NCI-H446 treated with DMSO at 0.1 percent for 48 hours (cell line): ENCODE measurements at regions not wholly inside any gene's neighbourhood (a gene's known extent, or its start where the extent isn't known, plus 50 kb on each side); places are given as distances from the start of the nearest gene placed in this dataset.
"Not testable (repeated sequence)": the region's sequence is repeated elsewhere in the genome, so short reads cannot be mapped to it uniquely, and the experiment has no call there.

Experiments
- DNase-seq: peaks from one replicate; lab custom pipeline; 2025; lab: John Stamatoyannopoulos, UW

GRCh38 chr2:192459422-192459821 is 264.7 kb upstream of the TMEFF2 start:
- DNase-seq: no peak

GRCh38 chr2:192448881-192449280 is 254.1 kb upstream of the TMEFF2 start:
- no peak for DNase-seq

DNA sequence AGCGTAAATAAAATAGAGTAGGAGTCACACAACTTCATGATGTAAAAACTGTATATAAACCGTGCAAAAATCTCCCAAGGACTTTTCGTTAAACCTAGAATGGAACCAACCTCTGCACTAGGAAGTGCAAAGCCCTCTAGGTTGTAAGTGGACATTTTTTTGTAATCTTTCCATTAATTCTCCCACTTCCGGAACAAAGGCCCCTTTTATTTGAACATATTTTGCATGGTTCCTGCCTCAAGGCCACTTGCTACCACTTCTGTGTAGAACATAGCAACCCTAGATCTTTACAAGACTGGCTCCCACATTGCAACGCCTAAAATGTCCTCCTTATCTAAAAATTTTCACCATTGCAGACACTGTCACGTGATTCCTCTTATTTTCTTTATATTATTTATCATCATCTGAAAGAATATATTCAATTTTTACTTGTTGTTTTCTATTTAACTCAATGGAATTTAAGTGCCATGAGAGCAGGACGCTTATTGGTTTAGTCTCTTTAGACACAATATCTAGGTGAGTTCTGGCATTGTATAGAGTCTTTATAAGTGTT is 249.6 kb upstream of the TMEFF2 start:
- DNase-seq: no peak

DNA sequence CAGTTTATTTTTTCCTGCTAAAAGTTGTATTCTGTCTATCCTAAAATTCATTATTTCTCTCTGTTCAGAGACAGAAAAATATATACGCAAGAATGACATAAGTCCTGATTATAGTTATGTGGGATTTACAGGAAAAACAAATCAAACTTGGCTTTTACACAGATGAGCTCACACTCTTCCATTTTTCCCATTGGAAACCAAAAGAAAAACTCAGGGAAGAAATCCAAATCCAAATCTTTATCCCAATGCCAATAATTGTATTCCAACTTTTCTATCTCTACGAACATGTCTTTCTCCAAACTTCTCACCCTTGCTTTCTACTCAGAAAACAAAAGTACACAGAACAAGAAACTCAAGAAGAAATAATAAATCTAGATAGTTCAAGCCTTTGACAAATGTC is 249.1 kb upstream of the TMEFF2 start:
- no peak for DNase-seq

GRCh38 chr2:192438239-192438638 is 243.5 kb upstream of the TMEFF2 start:
- DNase-seq: no peak

DNA sequence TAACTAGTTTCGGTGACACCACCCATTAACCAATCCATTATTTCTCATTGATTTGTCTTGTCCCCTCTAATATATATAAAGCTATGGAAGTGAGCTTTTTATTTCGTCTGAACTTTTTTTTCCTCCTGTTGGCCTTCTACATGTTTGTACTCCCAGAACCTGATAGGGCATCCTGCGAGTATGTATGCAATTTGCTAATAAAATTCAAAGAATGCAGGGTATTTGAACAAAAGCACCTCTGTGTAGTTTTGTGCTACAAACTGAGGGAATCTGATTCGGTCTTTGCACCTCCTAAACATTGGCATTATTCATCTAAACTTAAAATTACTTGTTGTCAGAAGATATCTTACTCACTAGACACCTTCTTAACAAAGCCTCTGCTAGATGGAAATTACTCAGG is 242.9 kb upstream of the TMEFF2 start:
- DNase-seq: no peak

DNA sequence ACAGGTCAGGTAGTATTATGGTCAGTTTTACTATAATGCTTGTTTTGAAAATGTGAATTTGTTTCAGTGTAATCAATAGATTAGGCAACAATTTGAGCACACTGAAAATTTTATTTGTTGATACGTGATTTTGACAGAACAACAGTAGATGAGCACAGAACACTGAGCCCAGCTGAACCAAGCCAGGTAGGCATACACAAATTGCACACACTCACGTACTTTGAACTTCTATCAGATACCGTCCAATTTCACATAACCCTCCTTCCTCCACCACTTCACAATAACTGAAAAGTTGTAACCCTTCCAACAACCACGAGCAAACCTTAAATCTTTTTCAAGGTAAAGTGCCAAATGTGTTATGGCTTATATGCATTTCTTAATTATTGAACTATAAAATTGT is 229.5 kb upstream of the TMEFF2 start:
- no peak for DNase-seq

DNA sequence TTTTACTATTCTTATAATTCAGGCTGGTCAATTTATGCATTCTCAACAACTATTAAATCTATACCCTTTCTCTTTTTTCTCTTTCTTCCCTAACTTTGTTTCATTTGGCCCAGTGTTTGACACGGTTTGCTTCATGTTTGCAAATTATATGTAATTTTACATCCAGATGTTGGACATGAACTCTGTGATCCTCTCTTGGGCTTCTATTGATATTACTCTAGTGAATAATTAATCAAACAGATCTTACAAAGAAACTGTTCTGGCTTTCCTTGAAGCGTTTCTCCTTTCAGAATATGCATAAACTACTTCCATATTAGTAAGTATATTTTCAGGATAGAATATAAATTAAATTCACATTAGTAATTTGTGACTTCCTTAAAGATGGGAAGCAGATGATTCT is 225.1 kb upstream of the TMEFF2 start:
- DNase-seq: no peak

DNA sequence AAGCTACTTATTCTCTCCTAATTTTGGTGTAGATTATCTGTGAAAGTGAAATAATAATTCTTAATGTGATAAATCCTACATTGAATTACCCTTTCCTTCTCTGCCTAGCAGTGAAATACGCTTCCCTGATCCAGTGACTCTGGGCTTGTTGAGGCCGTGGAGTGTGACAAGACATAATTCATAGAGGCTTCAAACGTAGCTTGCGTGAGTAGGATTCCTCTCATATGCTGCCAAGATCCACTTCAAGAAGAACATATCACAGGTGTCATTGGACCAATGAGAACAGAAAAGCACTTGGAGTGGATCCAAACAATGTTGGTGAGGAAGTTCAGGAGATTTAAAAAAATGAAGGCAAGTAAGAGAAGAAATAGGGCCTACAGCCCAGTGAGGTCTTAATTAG is 221.3 kb upstream of the TMEFF2 start:
- peak; percentile 38 for DNase-seq

DNA sequence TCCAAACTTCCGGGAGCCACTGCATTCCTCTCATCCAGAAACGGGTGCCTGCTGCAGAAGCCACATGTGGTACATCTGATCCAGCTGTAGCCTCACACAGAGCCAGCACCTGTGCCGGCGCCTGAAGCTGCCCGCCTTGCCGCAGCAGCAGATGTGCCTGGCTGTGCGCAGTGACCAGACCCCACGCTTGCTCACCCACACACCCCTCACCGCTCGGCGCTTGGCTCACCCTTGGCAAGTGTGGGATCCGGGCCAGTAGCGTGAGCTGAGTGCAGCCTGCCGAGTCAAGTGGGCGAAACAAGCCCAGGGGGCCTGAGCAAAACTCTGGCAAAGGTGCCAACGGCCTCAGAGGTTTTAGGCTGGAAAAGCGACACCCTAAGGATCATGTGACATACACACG is 220.1 kb upstream of the TMEFF2 start:
- DNase-seq: no peak

DNA sequence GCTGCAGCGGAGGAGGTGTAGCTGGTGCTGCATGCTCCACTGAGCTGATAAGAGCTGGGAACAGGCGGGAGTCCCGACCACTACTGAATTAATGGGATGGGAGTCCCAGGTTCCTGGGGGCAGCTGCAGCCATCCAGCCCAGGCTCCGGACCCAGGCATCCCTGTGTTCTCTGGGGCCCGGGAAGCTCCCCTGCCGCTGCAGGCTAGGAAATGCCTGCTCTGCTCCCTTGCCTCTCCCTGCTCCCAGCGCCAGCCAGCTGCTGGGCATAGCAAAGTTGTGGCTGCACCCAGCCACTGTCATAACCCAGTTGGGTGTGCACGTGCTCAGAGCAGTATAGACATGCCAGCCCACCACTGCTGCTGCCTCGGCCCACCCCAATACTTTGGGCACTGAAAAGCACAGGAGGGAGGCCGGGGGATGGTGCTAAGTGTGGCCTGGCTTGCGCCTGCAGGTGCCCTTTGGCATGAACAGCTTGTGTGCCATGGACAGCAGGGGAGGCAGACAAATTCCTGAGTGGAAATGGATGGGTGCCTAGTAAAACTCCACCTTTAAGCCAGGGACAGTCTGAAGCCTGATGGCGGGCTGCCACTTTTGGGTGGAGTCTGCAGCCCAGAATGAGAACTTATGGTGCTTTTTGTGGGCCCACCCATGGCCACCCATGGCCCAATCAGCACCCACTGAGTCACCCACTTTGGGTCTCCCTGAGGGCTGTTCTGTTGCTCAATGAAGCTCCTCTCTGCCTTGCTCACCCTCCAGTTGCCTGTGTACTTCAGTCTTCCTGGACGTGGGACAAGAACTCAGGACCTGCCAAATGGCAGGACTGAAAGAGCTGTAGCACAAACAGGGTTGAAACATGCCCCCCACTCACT is 219.3 kb upstream of the TMEFF2 start:
- DNase-seq: no peak

GRCh38 chr2:192412866-192413265 is 218.1 kb upstream of the TMEFF2 start:
- not testable (repeated sequence) for DNase-seq

DNA sequence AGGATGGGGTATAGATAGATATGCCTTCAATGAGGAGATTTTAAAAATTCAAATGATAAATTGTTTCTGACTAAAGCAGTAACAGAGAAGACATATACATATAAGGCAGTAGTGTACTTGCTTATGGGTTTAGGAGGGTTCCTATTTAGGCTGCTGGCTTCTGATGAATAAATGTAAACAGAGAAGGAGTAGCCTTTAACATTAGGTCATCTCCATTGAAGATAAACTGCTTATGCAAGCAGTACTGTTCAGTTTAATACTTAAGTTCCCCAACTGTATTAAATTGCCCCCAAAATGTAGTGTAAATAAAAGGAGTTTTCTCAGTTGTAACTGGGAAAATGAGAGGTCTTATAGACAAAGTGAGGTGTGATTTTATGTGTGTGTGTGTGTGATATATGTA is 217.7 kb upstream of the TMEFF2 start:
- DNase-seq: no peak

- no peak for DNase-seq
Measured at GRCh38 chr2:192411755-192412154, 217.0 kb upstream of the TMEFF2 start.

- no peak for DNase-seq
Measured at GRCh38 chr2:192410319-192410718, 215.6 kb upstream of the TMEFF2 start.

GRCh38 chr2:192407692-192408091 is 213.0 kb upstream of the TMEFF2 start:
- DNase-seq: no peak

DNA sequence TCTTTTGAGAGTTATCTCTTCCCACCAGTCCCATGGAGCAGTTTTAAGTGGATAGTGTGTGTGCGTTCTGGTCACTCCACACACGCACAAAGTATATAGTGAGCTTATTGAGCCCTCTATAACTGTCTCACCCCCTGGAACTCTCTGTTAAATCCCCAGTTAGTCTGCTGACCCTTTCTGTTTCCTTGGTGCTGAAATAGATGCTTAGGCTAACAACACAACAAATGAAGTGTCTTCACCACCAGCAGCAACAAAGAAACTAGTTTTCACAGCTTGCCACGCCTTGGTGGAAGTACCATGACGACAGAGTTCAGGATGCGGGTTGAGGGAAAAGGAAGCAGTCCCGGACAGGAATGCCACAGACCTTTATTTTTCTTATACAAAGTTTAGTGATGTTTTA is 203.5 kb upstream of the TMEFF2 start:
- no peak for DNase-seq

- no peak for DNase-seq
Measured at GRCh38 chr2:192394605-192395004, 199.9 kb upstream of the TMEFF2 start.

GRCh38 chr2:192391041-192391440 is 196.3 kb upstream of the TMEFF2 start:
- no peak for DNase-seq

DNA sequence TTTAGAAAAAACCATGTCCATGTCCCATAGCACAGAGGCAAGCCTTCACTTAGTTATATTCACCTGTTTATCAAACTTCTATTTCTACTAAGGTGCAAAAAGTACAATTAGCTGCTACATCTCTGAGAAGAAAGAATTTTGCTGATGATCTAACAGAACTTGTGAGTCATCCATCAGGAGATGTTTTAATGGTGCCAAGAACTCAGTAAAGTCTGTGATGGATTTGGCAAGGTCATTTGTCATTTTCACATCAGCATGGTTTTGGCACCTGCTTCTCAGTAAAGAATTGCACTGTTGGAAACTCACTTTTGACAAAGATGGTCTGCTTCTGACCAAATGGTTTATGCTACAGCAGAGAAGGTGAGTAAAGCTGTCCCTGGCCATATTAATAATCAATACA is 195.7 kb upstream of the TMEFF2 start:
- DNase-seq: peak; percentile 85

- DNase-seq: not testable (repeated sequence)
Measured at GRCh38 chr2:192384191-192384590, 189.5 kb upstream of the TMEFF2 start.

- DNase-seq: no peak
Measured at GRCh38 chr2:192381082-192381481, 186.3 kb upstream of the TMEFF2 start.

GRCh38 chr2:192379736-192380135 is 185.0 kb upstream of the TMEFF2 start:
- DNase-seq: no peak

DNA sequence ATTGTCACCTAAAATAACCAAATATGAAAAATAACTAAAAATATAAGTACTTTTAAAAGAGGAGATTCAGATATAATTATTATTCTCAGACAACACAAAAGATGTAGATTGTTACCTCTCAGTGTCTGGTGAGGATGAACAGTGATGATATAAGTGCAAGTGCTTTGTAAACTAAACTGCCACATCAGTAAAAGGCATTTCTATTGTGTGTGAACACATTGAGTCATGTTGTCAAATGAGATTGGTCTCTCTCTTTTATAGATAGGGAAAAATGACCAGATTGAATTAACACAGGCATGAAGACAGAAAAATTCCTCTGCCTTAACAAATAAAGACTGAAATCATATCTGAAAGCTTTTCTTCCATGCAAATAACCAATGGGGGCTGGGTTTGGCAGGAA is 182.4 kb upstream of the TMEFF2 start:
- no peak for DNase-seq
